ENCODE measurements at regions not wholly inside any gene's neighbourhood (a gene's known extent, or its start where the extent isn't known, plus 50 kb on each side); places are given as distances from the start of the nearest gene placed in this dataset.

DNA sequence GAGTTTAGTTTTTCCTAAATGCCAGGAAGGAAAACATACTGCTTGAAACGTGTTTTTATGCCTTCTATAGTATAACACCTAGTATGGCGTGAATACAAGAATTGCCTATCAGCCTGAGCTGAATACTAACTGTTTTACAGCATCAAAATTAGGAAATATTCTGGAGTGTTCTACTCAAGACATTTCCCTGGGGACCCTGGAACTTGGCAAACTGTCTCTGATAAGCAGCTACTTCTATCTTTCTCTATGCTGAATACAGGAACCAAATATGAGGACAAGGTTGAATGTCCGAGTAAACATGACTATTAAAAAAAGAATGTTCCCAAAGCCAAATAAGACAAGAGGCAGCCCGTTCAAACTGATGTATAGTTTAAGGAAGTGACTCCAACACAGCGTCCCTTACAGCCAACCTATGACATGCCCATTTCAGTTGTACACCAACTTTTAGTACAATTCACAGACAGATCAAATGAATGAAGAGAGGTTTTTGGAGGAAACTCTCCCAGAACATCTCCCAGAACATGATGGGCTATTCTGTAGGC is 951.3 kb upstream of the ACVR2A start:
- no peak for DNase-seq (ENCODE audit: low spot score in 2 of 2, unreplicated experiment in 2 of 2)
- no peak overlapping the region for H3K27ac Mint-ChIP-seq
- H3K4me1 Mint-ChIP-seq = peaks cover 2% of the 10 kb centered on the region
- H3K36me3 Mint-ChIP-seq = no peaks in the 10 kb centered on the region
- H3K27me3 Mint-ChIP-seq (ENCODE audit: low read depth) = no peaks in the 10 kb centered on the region
- TF ChIP-seq, protein P1, sequence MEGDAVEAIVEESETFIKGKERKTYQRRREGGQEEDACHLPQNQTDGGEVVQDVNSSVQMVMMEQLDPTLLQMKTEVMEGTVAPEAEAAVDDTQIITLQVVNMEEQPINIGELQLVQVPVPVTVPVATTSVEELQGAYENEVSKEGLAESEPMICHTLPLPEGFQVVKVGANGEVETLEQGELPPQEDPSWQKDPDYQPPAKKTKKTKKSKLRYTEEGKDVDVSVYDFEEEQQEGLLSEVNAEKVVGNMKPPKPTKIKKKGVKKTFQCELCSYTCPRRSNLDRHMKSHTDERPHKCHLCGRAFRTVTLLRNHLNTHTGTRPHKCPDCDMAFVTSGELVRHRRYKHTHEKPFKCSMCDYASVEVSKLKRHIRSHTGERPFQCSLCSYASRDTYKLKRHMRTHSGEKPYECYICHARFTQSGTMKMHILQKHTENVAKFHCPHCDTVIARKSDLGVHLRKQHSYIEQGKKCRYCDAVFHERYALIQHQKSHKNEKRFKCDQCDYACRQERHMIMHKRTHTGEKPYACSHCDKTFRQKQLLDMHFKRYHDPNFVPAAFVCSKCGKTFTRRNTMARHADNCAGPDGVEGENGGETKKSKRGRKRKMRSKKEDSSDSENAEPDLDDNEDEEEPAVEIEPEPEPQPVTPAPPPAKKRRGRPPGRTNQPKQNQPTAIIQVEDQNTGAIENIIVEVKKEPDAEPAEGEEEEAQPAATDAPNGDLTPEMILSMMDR (IDR thresholded peaks at IDR 0.05; ENCODE audit: unreplicated experiment) = no peak
- H3K4me3 Mint-ChIP-seq = no peak overlapping the region
- H3K9me3 Mint-ChIP-seq = no peaks in the 10 kb centered on the region

DNA sequence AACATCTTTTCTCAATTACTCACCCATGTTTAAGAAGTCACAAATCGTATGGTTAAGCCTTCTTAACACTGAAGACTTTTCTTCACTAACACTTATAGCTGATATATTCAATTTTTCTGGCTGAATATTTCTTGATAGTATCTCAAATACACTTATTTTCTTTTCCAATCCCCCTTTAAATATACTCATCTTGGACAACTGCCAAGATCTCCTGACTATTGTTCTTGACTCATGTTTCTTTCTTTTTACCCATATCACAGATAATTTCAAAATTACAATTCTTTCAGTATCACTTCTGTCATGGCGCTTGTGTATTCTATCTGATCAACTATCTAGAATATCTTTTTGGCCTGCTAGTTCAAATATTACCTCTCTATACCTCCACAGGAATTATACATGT is 954.3 kb upstream of the ACVR2A start:
- Mint-ChIP-seq H3K36me3 (no peaks in the 10 kb centered on the region), H3K9me3 (no peaks in the 10 kb centered on the region), H3K4me3 (no peak overlapping the region), H3K4me1 (peaks cover 2% of the 10 kb centered on the region), H3K27me3 (ENCODE audit: low read depth) (no peaks in the 10 kb centered on the region), H3K27ac (no peak overlapping the region)
- DNase-seq (ENCODE audit: low spot score in 2 of 2, unreplicated experiment in 2 of 2) = no peak
- TF ChIP-seq, protein P1 (IDR thresholded peaks at IDR 0.05; ENCODE audit: unreplicated experiment) = no peak

DNA sequence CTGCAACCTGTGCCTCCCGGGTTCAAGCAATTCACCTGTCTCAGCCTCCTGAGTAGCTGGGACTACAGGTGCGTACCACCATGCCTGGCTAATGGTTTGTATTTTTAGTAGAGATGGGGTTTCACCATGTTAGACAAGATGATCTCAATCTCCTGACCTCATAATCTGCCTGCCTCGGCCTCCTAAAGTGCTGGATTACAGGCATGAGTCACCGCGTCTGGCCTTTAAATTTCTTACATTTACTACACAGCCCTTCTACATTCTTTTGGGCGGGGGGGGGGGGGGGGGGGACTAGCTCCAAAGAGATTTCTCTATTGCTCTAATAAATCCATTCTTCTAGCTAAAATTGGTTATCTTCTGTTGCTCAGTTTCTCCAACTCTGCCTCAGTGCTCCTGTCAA is 964.9 kb upstream of the ACVR2A start:
- no peak overlapping the region for H3K27ac Mint-ChIP-seq
- H3K4me3 Mint-ChIP-seq = no peak overlapping the region
- no peaks in the 10 kb centered on the region for H3K4me1 Mint-ChIP-seq
- H3K9me3 Mint-ChIP-seq = peaks cover 8% of the 10 kb centered on the region
- no peak for DNase-seq (ENCODE audit: low spot score in 2 of 2, unreplicated experiment in 2 of 2)
- H3K27me3 Mint-ChIP-seq (ENCODE audit: low read depth) = no peaks in the 10 kb centered on the region
- TF ChIP-seq, protein P1 (IDR thresholded peaks at IDR 0.05; ENCODE audit: unreplicated experiment) = no peak
- no peaks in the 10 kb centered on the region for H3K36me3 Mint-ChIP-seq

DNA sequence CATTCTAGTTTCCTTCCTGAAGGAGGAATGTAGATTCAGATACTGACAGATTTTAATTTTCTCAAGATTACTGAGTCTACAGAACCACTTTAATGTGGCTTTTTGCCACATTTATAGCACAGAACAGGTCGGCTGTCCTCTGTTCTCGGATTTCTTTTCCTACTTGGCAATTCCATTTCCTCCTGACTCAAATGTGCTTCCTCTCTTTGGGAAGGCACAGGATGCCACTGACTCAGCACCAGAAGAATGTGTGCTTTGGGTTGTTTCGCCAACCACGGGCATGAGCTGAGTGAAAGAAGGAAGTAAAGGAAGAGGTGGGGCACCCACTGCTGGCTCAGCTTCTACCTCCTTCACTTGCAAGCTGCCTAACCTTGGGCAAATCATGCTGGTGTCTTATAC is 970.6 kb upstream of the ACVR2A start:
- no peak for DNase-seq (ENCODE audit: low spot score in 2 of 2, unreplicated experiment in 2 of 2)
- Mint-ChIP-seq H3K27ac (no peak overlapping the region), H3K4me1 (no peaks in the 10 kb centered on the region), H3K36me3 (no peaks in the 10 kb centered on the region), H3K4me3 (no peak overlapping the region), H3K9me3 (no peaks in the 10 kb centered on the region), H3K27me3 (ENCODE audit: low read depth) (no peaks in the 10 kb centered on the region)
- TF ChIP-seq, protein P1 (IDR thresholded peaks at IDR 0.05; ENCODE audit: unreplicated experiment) = no peak

DNA sequence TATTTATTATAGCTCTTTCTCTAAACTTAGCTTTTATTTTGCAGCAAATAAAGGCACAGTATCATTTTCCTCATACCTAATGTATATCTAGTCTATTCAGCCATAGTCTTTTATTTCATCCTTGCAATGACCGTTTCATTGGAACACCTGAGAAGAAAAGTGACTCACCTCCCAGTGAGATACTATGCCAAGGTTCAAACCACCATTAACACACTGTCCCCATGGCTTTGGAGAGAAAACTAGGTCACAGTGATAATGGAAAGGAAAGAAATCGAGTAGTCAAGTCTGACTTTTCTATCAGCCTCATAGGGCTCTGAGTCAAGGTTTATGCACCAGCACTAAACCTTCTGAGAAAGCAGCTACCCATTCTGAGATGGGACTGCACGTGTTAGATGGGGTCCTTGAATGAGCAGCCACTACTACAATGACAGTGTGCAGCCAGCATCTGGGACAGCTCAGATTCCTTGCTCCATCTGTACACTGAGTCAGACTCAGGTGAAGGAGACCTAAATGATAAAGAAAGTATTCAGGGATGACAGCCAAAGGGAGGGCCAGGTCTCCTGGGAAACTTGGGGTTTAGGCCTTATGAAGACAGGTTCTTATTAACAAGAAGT is 971.1 kb upstream of the ACVR2A start:
- TF ChIP-seq, protein P1 (IDR thresholded peaks at IDR 0.05; ENCODE audit: unreplicated experiment) = no peak

More for the DNA sequence above, 971.1 kb upstream of the ACVR2A start:
- DNase-seq (ENCODE audit: low spot score in 2 of 2, unreplicated experiment in 2 of 2) = no peak
- H3K27ac Mint-ChIP-seq = no peak overlapping the region
- H3K9me3 Mint-ChIP-seq = no peaks in the 10 kb centered on the region
- H3K27me3 Mint-ChIP-seq (ENCODE audit: low read depth) = no peaks in the 10 kb centered on the region
- no peak overlapping the region for H3K4me3 Mint-ChIP-seq
- no peaks in the 10 kb centered on the region for H3K36me3 Mint-ChIP-seq
- H3K4me1 Mint-ChIP-seq = no peaks in the 10 kb centered on the region

All from mesothelial cell of epicardium (in vitro differentiated cells).